HL-60 (cell line): ENCODE measurements at regions not wholly inside any gene's neighbourhood (a gene's known extent, or its start where the extent isn't known, plus 50 kb on each side); places are given as distances from the start of the nearest gene placed in this dataset.

Source experiments
- CTCF ChIP-seq: IDR thresholded peaks from one replicate; pipeline ENCODE4 v1.5.1; 2011; ENCODE audit warnings: low read length, control low read depth, inconsistent platforms; ENCODE audit not compliant: insufficient read depth
- POLR2AphosphoS5 ChIP-seq: IDR thresholded peaks from 2 replicates; pipeline ENCODE4 v1.6.1; 2012; ENCODE audit warnings: low read depth
- REST ChIP-seq: IDR thresholded peaks from 2 replicates; pipeline ENCODE4 v1.6.1; 2012; ENCODE audit warnings: low read depth; ENCODE audit not compliant: insufficient replicate concordance

GRCh38 chrX:122440832-122441231 lies 743.2 kb upstream of the GRIA3 start:
- TF ChIP-seq CTCF (no peak), REST (no peak), POLR2AphosphoS5 (no peak)
